ENCODE measurements at regions not wholly inside any gene's neighbourhood (a gene's known extent, or its start where the extent isn't known, plus 50 kb on each side); places are given as distances from the start of the nearest gene placed in this dataset.

GRCh38 chr2:172252154-172252553 is 149.5 kb upstream of the DLX2 start:
- TF ChIP-seq, protein P1, sequence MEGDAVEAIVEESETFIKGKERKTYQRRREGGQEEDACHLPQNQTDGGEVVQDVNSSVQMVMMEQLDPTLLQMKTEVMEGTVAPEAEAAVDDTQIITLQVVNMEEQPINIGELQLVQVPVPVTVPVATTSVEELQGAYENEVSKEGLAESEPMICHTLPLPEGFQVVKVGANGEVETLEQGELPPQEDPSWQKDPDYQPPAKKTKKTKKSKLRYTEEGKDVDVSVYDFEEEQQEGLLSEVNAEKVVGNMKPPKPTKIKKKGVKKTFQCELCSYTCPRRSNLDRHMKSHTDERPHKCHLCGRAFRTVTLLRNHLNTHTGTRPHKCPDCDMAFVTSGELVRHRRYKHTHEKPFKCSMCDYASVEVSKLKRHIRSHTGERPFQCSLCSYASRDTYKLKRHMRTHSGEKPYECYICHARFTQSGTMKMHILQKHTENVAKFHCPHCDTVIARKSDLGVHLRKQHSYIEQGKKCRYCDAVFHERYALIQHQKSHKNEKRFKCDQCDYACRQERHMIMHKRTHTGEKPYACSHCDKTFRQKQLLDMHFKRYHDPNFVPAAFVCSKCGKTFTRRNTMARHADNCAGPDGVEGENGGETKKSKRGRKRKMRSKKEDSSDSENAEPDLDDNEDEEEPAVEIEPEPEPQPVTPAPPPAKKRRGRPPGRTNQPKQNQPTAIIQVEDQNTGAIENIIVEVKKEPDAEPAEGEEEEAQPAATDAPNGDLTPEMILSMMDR (IDR thresholded peaks at IDR 0.05; ENCODE audit: borderline replicate concordance, extremely low read depth, low read length, poor library complexity, severe bottlenecking), result no peak
- no peak for TF ChIP-seq EZH2 (IDR thresholded peaks at IDR 0.05; ENCODE audit: borderline replicate concordance, low read depth, low read length, severe bottlenecking)
